ENCODE measurements at regions not wholly inside any gene's neighbourhood (a gene's known extent, or its start where the extent isn't known, plus 50 kb on each side); places are given as distances from the start of the nearest gene placed in this dataset.
"Not testable (repeated sequence)": the region's sequence is repeated elsewhere in the genome, so short reads cannot be mapped to it uniquely, and the experiment has no call there.

DNA sequence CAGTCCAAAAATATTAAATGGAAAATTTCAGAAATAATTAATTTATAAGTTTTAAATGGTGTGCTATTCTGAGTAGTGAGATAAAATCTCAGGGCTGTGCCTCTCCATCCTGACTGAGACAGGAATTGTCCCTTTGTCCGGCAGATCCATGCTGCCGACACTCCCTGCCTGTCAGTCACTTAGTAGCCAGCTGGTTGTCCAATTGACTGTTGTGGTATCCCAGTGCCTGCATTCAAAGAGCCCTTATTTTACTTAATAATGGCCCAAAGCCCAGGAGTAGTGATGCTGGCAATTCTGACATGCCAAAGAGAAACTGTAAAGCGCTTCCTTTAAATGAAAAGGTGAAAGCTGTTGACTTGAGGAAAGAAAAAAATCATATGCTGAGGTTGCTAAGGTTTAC lies 157.5 kb downstream of the ENC1 start:
- Histone ChIP-seq H3K4me1 (no peaks in the 10 kb centered on the region), H3K27ac (no peak overlapping the region), H3K9me3 (no peaks in the 10 kb centered on the region), H3K27me3 (no peaks in the 10 kb centered on the region), H3K4me3 (no peak overlapping the region), H3K36me3 (no peaks in the 10 kb centered on the region)
- TF ChIP-seq EP300 (IDR thresholded peaks at IDR 0.05) = no peak
- TF ChIP-seq, protein P1, sequence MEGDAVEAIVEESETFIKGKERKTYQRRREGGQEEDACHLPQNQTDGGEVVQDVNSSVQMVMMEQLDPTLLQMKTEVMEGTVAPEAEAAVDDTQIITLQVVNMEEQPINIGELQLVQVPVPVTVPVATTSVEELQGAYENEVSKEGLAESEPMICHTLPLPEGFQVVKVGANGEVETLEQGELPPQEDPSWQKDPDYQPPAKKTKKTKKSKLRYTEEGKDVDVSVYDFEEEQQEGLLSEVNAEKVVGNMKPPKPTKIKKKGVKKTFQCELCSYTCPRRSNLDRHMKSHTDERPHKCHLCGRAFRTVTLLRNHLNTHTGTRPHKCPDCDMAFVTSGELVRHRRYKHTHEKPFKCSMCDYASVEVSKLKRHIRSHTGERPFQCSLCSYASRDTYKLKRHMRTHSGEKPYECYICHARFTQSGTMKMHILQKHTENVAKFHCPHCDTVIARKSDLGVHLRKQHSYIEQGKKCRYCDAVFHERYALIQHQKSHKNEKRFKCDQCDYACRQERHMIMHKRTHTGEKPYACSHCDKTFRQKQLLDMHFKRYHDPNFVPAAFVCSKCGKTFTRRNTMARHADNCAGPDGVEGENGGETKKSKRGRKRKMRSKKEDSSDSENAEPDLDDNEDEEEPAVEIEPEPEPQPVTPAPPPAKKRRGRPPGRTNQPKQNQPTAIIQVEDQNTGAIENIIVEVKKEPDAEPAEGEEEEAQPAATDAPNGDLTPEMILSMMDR (IDR thresholded peaks at IDR 0.05) = no peak
- no peak for TF ChIP-seq POLR2A (IDR thresholded peaks at IDR 0.05)
- TF ChIP-seq POLR2AphosphoS5 (IDR thresholded peaks at IDR 0.05) = no peak
- no peak for DNase-seq (ENCODE audit: low spot score in 2 of 2)
- 86% methylated on average over 3 of the region's 3 CpGs for WGBS

DNA sequence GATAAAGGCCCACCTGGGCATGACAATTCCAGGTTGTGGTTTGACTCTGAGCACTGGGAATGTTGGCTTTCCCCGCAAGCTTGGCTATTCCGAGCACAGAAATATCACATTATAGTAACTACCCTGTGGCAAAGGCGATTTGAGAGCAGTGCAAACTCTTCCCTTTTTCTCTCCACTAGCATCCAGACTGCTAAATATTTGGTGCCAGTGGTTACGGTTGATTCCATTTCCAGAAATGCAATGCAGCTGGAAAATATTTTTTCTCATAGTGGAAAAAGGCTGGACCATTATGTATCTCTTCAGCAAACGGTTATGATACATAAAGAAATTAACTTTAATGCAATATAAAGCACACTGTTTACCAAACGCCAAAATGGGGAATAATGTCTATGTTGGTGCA lies 158.0 kb downstream of the ENC1 start:
- Histone ChIP-seq H3K4me1 (no peaks in the 10 kb centered on the region), H3K4me3 (no peak overlapping the region), H3K27ac (no peak overlapping the region), H3K27me3 (no peaks in the 10 kb centered on the region), H3K9me3 (no peaks in the 10 kb centered on the region), H3K36me3 (no peaks in the 10 kb centered on the region)
- no peak for TF ChIP-seq POLR2A (IDR thresholded peaks at IDR 0.05)
- no peak for TF ChIP-seq EP300 (IDR thresholded peaks at IDR 0.05)
- TF ChIP-seq, protein P1 (IDR thresholded peaks at IDR 0.05) = no peak
- no peak for TF ChIP-seq POLR2AphosphoS5 (IDR thresholded peaks at IDR 0.05)
- no peak for DNase-seq (ENCODE audit: low spot score in 2 of 2)
- 89% methylated on average over 6 of the region's 6 CpGs for WGBS

DNA sequence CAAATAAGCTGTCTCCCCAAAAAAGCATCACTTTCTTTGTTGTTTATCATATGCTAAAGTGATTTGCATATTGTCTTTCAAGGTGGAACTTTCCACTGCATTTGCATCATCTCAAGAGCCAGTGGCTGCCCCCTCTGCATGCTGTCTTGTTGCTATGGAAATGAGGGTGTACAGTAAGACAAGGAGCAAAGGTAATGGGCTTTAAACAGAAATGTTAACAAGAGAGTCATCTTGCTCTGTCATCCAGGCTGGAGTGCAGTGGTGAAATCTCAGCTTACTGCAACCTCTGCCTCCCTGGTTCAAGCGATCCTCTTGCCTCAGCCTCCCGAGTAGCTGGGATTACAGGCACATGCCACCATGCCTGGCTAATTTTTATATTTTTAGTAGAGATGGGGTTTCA lies 159.2 kb downstream of the ENC1 start:
- H3K9me3 ChIP-seq; DNase-seq (ENCODE audit: low spot score in 2 of 2): not testable (repeated sequence)
- 95% methylated on average over 2 of the region's 2 CpGs for WGBS

DNA sequence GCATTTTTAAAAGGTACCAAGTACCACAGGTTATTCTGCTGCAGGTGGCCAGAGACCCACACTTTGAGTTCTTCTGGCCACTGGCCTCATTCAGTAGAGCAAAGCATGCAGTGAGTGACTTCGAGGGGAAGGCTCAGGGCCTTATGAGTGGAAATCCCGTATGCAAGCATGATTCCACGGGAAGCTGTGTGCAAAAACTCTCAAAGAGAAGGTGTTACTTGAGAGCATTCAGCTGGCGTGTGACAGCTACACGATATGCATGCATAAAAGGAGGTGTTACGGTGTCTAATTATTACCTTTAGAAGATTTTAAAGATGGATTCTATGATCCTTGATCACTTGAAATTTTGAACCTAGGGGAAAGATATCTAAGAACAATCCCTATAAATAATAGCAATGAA lies 160.3 kb downstream of the ENC1 start:
- DNase-seq (ENCODE audit: low spot score in 2 of 2) = no peak
- no peaks in the 10 kb centered on the region for H3K4me1 ChIP-seq
- no peaks in the 10 kb centered on the region for H3K36me3 ChIP-seq
- H3K27ac ChIP-seq = no peak overlapping the region
- 83% methylated on average over 6 of the region's 6 CpGs for WGBS
- TF ChIP-seq POLR2AphosphoS5 (IDR thresholded peaks at IDR 0.05) (no peak), EP300 (IDR thresholded peaks at IDR 0.05) (no peak), POLR2A (IDR thresholded peaks at IDR 0.05) (no peak)
- TF ChIP-seq, protein P1 (IDR thresholded peaks at IDR 0.05) = no peak
- H3K4me3 ChIP-seq = no peak overlapping the region
- no peaks in the 10 kb centered on the region for H3K27me3 ChIP-seq
- H3K9me3 ChIP-seq = no peaks in the 10 kb centered on the region

More for the DNA sequence above, 159.2 kb downstream of the ENC1 start:
- not testable (repeated sequence) for H3K4me3 ChIP-seq, H3K27ac ChIP-seq, H3K27me3 ChIP-seq, H3K4me1 ChIP-seq, H3K36me3 ChIP-seq

DNA sequence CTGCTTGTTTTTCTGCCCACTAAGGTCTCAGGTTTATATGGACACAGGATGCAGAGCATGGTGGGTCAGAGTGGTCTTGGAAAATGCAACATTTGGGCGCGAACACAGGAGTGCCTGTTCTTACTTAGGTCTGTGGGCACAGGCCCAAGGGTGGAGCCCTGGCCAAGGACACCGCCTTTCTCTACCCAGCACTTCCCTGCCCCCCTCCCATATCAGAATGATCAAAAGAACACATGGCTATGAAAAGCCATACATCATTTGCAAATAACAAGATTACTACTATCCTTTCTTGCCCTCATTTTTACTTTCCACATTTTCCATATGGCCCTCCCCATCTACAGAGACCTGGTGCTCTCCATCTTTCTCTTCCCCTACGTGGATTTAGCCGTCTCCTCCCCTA lies 162.2 kb downstream of the ENC1 start:
- WGBS = 82% methylated on average over 5 of the region's 5 CpGs
- Histone ChIP-seq H3K27ac (no peak overlapping the region), H3K4me3 (no peak overlapping the region), H3K27me3 (no peaks in the 10 kb centered on the region), H3K36me3 (no peaks in the 10 kb centered on the region), H3K4me1 (no peaks in the 10 kb centered on the region), H3K9me3 (no peaks in the 10 kb centered on the region)
- no peak for DNase-seq (ENCODE audit: low spot score in 2 of 2)
- TF ChIP-seq POLR2AphosphoS5 (IDR thresholded peaks at IDR 0.05) (no peak), EP300 (IDR thresholded peaks at IDR 0.05) (no peak), POLR2A (IDR thresholded peaks at IDR 0.05) (no peak)
- TF ChIP-seq, protein P1 (IDR thresholded peaks at IDR 0.05) = no peak

DNA sequence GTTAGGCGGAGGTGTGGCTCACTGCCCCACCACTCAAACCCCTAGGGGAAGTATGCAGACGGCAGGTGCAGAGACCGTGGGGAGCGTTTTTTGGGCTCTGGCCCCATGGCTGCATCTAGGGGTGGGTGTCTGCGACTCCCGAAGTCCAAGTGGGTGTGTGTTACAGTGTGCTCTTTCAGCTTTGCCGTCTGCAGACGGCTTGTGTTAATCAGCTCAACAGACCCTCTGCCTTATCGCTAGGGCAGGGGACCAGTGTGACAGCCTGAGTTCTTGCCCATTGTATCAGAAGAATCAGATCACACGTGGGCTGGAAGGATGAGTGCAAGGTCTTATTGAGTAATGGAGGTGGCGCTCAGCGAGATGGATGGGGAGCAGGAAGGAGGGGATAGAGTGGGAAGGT lies 162.8 kb downstream of the ENC1 start:
- Histone ChIP-seq H3K27me3 (no peaks in the 10 kb centered on the region), H3K4me3 (no peak overlapping the region), H3K36me3 (no peaks in the 10 kb centered on the region), H3K4me1 (no peaks in the 10 kb centered on the region), H3K9me3 (no peaks in the 10 kb centered on the region), H3K27ac (no peak overlapping the region)
- WGBS = 92% methylated on average over 12 of the region's 12 CpGs
- no peak for DNase-seq (ENCODE audit: low spot score in 2 of 2)
- TF ChIP-seq, protein P1 (IDR thresholded peaks at IDR 0.05) = no peak
- no peak for TF ChIP-seq EP300 (IDR thresholded peaks at IDR 0.05)
- TF ChIP-seq POLR2AphosphoS5 (IDR thresholded peaks at IDR 0.05) = no peak
- TF ChIP-seq POLR2A (IDR thresholded peaks at IDR 0.05) = no peak
